G401 (cell line): ENCODE measurements at regions not wholly inside any gene's neighbourhood (a gene's known extent, or its start where the extent isn't known, plus 50 kb on each side); places are given as distances from the start of the nearest gene placed in this dataset.

Source experiments
- DNase-seq: peaks from one replicate; pipeline ENCODE4 v3.0.0-alpha.2; 2015; ENCODE audit warnings: low spot score
- in situ Hi-C: cut with HindIII; loops from 2 replicates; pipeline ENCODE4 v1.10.0; 2016; ENCODE audit warnings: low sequenced_read_pairs, mixed read lengths

- DNase-seq = no peak
- in situ Hi-C loops = no loop called here
Observed at GRCh38 chr20:22652681-22653588, 68.6 kb upstream of the FOXA2 start.

DNA sequence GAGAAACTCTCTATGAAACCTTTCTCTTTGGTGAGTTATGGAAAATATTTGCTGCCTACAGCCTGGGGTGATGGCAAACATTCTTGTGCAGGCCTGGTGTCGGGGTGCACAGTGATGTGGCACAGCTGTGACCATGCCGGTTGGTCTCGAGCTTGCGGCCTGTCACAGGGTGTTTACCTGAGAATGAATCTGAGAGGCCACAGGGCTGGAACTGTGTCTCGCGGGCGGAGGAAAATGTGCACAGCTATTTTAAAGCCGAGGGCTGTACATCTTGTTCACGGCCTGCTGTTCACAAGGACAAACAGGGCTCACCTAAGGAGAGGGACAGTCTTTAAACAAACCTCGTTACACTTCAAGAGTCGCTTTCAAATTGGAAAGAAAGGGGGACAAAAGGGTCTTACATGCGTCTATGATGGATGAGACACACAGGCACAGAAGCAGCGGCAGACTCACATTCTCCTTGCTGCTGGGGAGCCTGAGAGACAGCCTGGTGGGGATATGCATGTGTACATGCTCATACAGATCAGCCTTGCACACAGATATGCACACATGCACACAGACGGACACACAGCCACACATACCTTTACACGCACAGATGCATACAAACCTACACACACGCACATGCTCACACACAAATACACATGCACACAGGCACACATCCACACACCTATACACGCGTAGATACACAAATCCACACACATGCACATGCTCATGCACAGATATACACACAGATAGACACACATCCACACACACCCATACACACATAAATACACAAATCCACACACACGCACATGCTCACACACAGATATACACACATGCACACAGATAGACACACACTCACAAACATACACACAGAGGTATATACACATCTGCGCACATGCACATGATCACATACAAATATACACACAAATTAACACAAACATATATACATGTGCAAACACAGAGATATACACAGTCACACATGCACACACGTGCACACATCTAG, 69.6 kb upstream of the FOXA2 start:
- no peak for DNase-seq
- in situ Hi-C loops = no loop called here

DNA sequence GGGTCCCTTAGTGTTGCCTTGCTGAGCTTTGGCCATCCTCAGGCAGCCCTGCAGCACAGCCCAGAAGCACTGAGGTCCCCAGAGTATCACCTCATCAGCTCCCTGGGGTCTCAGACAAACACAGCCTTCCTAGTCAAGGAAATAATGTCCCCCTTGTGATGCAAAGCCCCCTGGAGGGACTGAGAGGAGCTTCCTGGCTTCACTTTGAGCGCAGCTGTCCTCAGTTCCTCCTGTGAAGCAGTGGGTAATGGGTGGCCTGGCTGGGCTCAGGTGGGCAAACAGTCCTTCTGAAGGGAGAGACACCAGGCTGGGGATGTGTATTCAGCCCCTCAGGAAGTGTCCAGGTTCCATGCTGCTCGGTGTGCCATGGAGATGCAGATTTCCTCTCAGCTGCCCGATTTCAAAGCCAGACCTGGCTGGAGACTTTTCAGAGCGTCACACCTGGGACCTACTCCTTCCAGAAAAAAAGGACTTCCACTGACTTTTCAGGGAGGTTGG, 79.2 kb upstream of the FOXA2 start:
- DNase-seq = no peak
- in situ Hi-C loops = no loop called here

DNA sequence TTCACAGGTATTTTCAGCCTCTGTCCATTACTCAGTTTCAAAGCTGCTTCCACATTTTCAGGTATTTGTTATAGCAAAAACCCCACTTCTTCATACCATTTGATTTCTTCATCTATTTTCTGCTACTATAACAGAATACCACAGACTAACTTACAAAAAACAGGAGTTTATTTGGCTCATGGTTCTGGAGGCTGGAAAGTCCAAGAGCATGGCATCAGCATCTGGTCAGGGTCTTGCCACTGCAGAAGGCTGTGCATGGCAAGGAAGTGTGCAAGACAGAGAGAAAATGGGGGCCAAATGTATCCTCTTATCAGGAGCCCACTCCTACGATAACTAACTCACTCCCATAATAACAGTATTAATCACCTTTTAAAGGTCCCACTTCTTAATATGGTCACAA, 82.8 kb upstream of the FOXA2 start:
- DNase-seq = no peak
- in situ Hi-C loops = no loop called here

DNA sequence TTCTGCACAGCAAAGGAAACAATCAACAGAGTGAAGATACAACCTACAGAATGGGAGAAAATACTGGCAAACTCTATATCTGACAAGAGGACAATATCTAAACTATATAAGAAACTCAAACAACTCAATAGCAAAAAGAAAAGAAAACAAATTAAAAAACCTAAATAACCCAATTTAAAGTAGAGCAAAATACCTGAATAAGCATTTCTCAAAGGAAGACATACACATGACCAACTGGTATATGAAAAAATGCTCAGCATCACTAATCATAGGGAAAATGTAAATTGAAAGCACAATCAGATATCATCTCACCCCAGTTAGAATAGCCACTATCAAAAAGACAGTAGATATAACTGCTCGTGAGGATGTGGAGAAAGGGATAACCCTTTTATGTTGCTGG, 87.8 kb upstream of the FOXA2 start:
- in situ Hi-C loops = no loop called here
- DNase-seq = no peak

- no peak for DNase-seq
- in situ Hi-C loops = no loop called here
Observed at GRCh38 chr20:22673467-22673866, 89.1 kb upstream of the FOXA2 start.

- DNase-seq = no peak
- in situ Hi-C loops = no loop called here
Observed at GRCh38 chr20:22675341-22675740, 91.0 kb upstream of the FOXA2 start.

GRCh38 chr20:22678678-22679077, 94.3 kb upstream of the FOXA2 start:
- in situ Hi-C loops = no loop called here
- no peak for DNase-seq

GRCh38 chr20:22679197-22679596, 94.8 kb upstream of the FOXA2 start:
- no peak for DNase-seq

DNA sequence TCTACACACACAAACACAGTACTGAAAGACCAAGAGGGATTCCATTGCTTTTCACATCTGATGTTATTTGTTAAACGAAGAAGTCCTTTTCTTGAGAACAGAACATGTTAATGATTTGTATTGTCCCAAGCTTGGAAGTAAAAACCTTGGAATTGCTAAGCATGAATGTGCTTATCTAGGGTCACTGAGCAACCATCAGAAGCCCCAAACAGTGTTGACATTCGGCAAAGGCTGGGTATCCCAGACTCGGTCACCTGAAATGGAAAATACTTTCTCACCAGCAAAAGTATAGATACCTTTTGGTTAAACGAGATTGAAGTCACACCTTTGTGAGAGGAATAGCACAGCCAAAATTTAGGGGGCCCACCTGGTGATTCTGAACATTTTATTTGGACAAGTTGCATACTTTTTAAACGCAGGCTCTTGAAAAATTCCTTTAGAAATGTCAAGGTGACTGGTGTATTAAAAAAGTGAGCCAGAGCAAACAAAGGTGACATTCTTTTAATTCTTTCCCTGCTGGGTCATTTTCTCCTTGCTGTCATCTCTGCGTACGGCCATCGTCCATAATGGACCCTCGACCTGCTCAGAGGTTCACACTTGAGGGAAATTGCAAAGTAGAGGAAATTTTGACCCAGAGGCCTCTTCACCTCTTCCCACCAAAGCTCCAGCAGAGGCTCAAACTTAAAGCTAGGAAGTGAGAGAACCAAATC, 95.8 kb upstream of the FOXA2 start:
- in situ Hi-C loops = no loop called here
- DNase-seq = no peak

More at GRCh38 chr20:22679197-22679596, 94.8 kb upstream of the FOXA2 start:
- in situ Hi-C loops = no loop called here

GRCh38 chr20:22681591-22682248, 97.3 kb upstream of the FOXA2 start:
- in situ Hi-C loops = no loop called here

DNA sequence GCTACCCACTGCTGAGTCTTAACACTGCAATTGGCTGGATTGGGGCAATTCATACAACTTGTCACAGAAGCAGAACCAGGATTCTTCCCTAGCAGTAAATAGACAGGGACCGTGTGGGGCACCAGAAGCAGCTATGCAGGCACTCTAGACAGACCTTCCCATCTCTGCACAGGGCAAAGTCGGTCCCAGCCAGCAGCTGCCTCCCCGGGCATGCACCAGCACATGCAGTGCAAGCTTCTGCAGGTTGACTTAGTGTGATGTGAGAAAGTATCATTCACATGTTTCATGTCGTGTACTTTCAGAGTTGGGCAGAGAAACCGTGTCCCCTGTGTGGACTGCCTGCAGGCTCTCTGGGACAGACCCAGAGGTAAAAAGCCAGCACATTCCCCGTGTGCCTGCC, 98.0 kb upstream of the FOXA2 start:
- DNase-seq = no peak
- in situ Hi-C loops = no loop called here

More at GRCh38 chr20:22681591-22682248, 97.3 kb upstream of the FOXA2 start:
- DNase-seq = no peak

GRCh38 chr20:22684072-22684762, 99.8 kb upstream of the FOXA2 start:
- DNase-seq = peak; percentile 82
- in situ Hi-C loops = no loop called here

GRCh38 chr20:22684763-22685443, 100.5 kb upstream of the FOXA2 start:
- in situ Hi-C loops = no loop called here
- DNase-seq = no peak

DNA sequence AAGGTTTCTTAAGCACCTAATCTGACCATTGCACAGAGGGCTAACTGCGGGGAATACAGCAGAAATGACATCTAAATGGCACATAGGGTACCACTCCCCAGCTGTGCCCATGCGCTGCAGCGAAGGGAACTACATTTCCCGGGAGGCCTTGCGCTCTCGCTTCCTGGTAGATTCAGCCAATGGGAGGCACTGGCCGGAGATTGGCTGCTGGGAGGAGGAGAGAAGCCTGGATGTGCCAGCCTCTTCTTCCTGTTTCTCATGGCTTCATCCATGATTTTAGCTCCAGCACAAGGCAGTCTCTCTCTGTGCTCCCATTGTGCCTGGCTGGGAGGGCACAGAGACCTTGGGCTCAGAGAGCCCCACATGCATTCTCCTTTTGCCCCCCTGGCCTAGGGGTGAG, 101.7 kb upstream of the FOXA2 start:
- in situ Hi-C loops = no loop called here
- DNase-seq = peak; percentile 36

DNA sequence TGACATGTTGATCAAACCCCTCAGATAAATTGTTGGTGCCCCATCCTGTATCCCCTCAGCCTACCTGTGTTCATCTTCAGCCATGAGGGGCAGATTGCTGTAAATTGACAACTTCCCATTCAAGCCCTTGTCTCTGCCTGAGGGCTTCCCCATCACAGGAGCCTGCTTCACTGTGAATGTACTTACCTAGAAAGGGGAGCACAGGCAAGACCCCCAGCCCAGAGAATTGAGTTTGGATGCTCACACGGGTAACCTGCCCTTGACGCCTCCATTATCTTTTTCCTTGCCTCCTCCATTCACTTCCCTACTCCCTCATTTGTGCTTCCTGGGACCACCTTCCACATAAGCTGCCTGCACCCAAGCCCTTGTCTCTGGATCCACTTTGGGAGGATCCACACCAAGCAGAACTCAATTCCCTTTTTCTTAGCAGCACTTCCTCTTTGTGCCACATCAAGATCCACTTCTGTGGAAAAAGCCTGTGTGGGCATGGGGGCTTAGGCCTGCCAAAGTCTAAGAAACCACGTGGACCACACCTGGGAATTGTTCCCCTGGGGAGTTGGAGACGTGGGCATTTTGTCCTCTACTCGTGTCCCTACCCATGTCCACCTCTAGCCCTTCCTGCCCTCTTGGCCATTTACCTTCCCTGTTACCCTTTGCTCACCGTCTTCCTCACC, 103.4 kb upstream of the FOXA2 start:
- in situ Hi-C loops = no loop called here
- DNase-seq = no peak

DNA sequence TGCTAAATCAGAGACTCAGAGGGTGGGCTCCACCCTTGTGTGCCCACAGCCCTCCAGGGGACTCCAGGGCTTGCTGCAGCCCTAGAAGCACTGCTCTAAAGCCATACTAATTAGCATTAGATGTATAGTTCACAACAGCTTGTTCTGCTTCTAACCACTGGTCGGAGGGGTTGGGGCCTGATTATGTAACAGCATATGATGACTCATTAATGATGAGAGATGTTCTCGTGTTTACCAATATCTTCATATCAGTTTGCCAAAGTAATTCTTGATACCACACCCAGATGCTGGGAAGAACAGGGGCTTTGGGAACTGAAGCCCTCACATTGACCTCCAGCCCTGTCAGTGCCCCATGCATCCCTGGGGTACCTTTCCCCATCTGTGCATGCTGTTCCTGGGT, 104.1 kb upstream of the FOXA2 start:
- in situ Hi-C loops = no loop called here
- no peak for DNase-seq
